ENCODE measurements at regions not wholly inside any gene's neighbourhood (a gene's known extent, or its start where the extent isn't known, plus 50 kb on each side); places are given as distances from the start of the nearest gene placed in this dataset.

- TF ChIP-seq POLR2A (IDR thresholded peaks at IDR 0.05) (no peak), CTCF (IDR thresholded peaks at IDR 0.05 in 8 of 11, conservative IDR thresholded peaks at IDR 0.05 in 3 of 11) (no peak), POLR2AphosphoS5 (IDR thresholded peaks at IDR 0.05) (no peak)
- no peak overlapping the region for H3K4me3 ChIP-seq
- 18 to 54% (median 35%) methylated on average over 1 of the region's 1 CpG for WGBS, 5 donors
- H3K36me3 ChIP-seq: no peaks in the 10 kb centered on the region
- H3K4me1 ChIP-seq: no peaks in the 10 kb centered on the region
- no peaks in the 10 kb centered on the region for H3K27me3 ChIP-seq (replicated peaks in 1 of 7)
- intact Hi-C loops (cut with DNase I; ENCODE audit: low total_unique reads): no loop called here
- H3K27ac ChIP-seq: no peak overlapping the region
- peaks cover 0 to 26% (median 10%) of the 10 kb centered on the region in 8 donors for H3K9me3 ChIP-seq
- DNase-seq: no peak
Measured at GRCh38 chr1:68745451-68745850, 248.6 kb upstream of the DEPDC1 start.

- Histone ChIP-seq H3K4me3 (no peak overlapping the region), H3K27ac (no peak overlapping the region), H3K36me3 (no peaks in the 10 kb centered on the region), H3K9me3 (peaks cover 0 to 17% (median 10%) of the 10 kb centered on the region in 8 donors), H3K4me1 (no peaks in the 10 kb centered on the region), H3K27me3 (replicated peaks in 1 of 7) (no peaks in the 10 kb centered on the region)
- intact Hi-C loops (cut with DNase I; ENCODE audit: low total_unique reads): no loop called here
- no peak for DNase-seq
- TF ChIP-seq POLR2AphosphoS5 (IDR thresholded peaks at IDR 0.05) (no peak), CTCF (IDR thresholded peaks at IDR 0.05 in 8 of 11, conservative IDR thresholded peaks at IDR 0.05 in 3 of 11) (no peak), POLR2A (IDR thresholded peaks at IDR 0.05) (no peak)
- 60 to 94% (median 71%) methylated on average over 1 of the region's 1 CpG for WGBS, 5 donors
Measured at GRCh38 chr1:68746378-68746777, 249.5 kb upstream of the DEPDC1 start.

- no peak for DNase-seq
- Histone ChIP-seq H3K9me3 (peaks cover 0 to 5% (median 0%) of the 10 kb centered on the region in 8 donors), H3K36me3 (no peaks in the 10 kb centered on the region), H3K4me1 (no peaks in the 10 kb centered on the region), H3K27ac (no peak overlapping the region), H3K4me3 (no peak overlapping the region), H3K27me3 (replicated peaks in 1 of 7) (no peaks in the 10 kb centered on the region)
- 73 to 84% (median 75%) methylated on average over 2 of the region's 2 CpGs for WGBS, 5 donors
- intact Hi-C loops (cut with DNase I; ENCODE audit: low total_unique reads): no loop called here
- TF ChIP-seq POLR2A (IDR thresholded peaks at IDR 0.05) (no peak), POLR2AphosphoS5 (IDR thresholded peaks at IDR 0.05) (no peak), CTCF (IDR thresholded peaks at IDR 0.05 in 8 of 11, conservative IDR thresholded peaks at IDR 0.05 in 3 of 11) (no peak)
Measured at GRCh38 chr1:68751723-68752122, 254.8 kb upstream of the DEPDC1 start.

GRCh38 chr1:68758666-68759209 is 261.9 kb upstream of the DEPDC1 start:
- DNase-seq: no peak
- Histone ChIP-seq H3K9me3 (peaks cover 0 to 58% (median 32%) of the 10 kb centered on the region in 8 donors), H3K27me3 (replicated peaks in 1 of 7) (no peaks in the 10 kb centered on the region), H3K4me1 (no peaks in the 10 kb centered on the region), H3K36me3 (no peaks in the 10 kb centered on the region), H3K27ac (no peak overlapping the region), H3K4me3 (no peak overlapping the region)
- whole genome bisulfite sequencing, 5 donors: 74 to 100% (median 88%) methylated on average over 1 of the region's 1 CpG
- TF ChIP-seq POLR2AphosphoS5 (IDR thresholded peaks at IDR 0.05): no peak
- TF ChIP-seq POLR2A (IDR thresholded peaks at IDR 0.05): no peak
- TF ChIP-seq CTCF (IDR thresholded peaks at IDR 0.05 in 8 of 11, conservative IDR thresholded peaks at IDR 0.05 in 3 of 11): no peak
- intact Hi-C loops (cut with DNase I; ENCODE audit: low total_unique reads): no loop called here
